Right lobe of liver (tissue), 4 donors: ENCODE measurements at regions not wholly inside any gene's neighbourhood (a gene's known extent, or its start where the extent isn't known, plus 50 kb on each side); places are given as distances from the start of the nearest gene placed in this dataset.

Source experiments
- POLR2A ChIP-seq: fragments of 450-650 bp; IDR thresholded peaks from one replicate; pipeline ENCODE4 v1.6.1; 2017; ENCODE audit warnings: antibody characterized with exemption, mild to moderate bottlenecking
- TF ChIP-seq, protein P1 (sequence below), 4 donors: fragments of 200-600 bp in 3 of 4; fragments of 450-650 bp in 1 of 4; IDR thresholded peaks; one replicate each; pipeline versions ENCODE4 v1.5.1 to v1.8.0; 2016 to 2022; ENCODE audit warnings: antibody characterized with exemption in 4 of 4, mild to moderate bottlenecking in 2 of 4
- donor health status: DM: no; HTN: no; CAD: no.
- donor health status: DM: no; HTN: no; CAD: no.
- donor health status: DM: no; HTN: yes; CAD: no.

DNA sequence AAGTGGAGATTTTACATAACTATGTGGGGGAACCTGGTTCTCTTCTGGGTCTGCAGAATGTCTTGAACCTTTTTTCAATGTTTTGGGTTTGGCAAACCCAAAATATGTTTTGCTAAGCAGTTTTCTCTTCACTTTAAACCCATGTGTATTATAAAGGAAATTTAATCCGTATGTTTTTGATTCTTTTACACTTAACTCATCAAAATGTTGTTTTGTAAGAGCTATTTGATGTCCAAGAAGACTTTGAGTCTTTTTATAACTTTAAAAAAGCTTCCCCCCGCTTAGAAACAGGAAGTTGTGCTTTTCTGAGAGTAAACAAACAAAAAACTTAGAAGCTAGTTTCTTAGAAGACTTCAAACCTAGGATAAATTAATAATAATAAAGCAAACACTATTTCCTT is 81.9 kb upstream of the CEP162 start:
- TF ChIP-seq, protein P1, sequence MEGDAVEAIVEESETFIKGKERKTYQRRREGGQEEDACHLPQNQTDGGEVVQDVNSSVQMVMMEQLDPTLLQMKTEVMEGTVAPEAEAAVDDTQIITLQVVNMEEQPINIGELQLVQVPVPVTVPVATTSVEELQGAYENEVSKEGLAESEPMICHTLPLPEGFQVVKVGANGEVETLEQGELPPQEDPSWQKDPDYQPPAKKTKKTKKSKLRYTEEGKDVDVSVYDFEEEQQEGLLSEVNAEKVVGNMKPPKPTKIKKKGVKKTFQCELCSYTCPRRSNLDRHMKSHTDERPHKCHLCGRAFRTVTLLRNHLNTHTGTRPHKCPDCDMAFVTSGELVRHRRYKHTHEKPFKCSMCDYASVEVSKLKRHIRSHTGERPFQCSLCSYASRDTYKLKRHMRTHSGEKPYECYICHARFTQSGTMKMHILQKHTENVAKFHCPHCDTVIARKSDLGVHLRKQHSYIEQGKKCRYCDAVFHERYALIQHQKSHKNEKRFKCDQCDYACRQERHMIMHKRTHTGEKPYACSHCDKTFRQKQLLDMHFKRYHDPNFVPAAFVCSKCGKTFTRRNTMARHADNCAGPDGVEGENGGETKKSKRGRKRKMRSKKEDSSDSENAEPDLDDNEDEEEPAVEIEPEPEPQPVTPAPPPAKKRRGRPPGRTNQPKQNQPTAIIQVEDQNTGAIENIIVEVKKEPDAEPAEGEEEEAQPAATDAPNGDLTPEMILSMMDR (IDR thresholded peaks at IDR 0.05): no peak
- TF ChIP-seq POLR2A: no peak
